ENCODE measurements at regions not wholly inside any gene's neighbourhood (a gene's known extent, or its start where the extent isn't known, plus 50 kb on each side); places are given as distances from the start of the nearest gene placed in this dataset.

- TF ChIP-seq ZNF274 (IDR thresholded peaks at IDR 0.05; ENCODE audit: insufficient read depth, insufficient read length) = no peak
- TF ChIP-seq SMAD5 (IDR thresholded peaks at IDR 0.05; ENCODE audit: low read depth) = no peak
- TF ChIP-seq RBBP5 (conservative IDR thresholded peaks at IDR 0.05) = no peak
- no peak for TF ChIP-seq ESRRA (IDR thresholded peaks at IDR 0.05; ENCODE audit: low read length)
- TF ChIP-seq NFYB (IDR thresholded peaks at IDR 0.05; ENCODE audit: insufficient read depth, low read depth, low read length) = no peak
- TF ChIP-seq GATAD2B (conservative IDR thresholded peaks at IDR 0.05; ENCODE audit: low read depth) = no peak
- TF ChIP-seq USF1 (IDR thresholded peaks at IDR 0.05; ENCODE audit: borderline replicate concordance, extremely low read length, insufficient read depth, low read depth, low read length) = no peak
- TF ChIP-seq IKZF1 (conservative IDR thresholded peaks at IDR 0.05) = no peak
- no peak for TF ChIP-seq ZSCAN29 (IDR thresholded peaks at IDR 0.05)
- no peak for TF ChIP-seq MAX (IDR thresholded peaks at IDR 0.05; ENCODE audit: low read depth, low read length)
- Histone ChIP-seq H2AFZ (ENCODE audit: control insufficient read depth, low read depth, low read length) (no peak overlapping the region), H3K9ac (ENCODE audit: control insufficient read depth, insufficient read depth, low read length) (no peak overlapping the region), H3K4me1 (ENCODE audit: control insufficient read depth, insufficient read depth, low read length) (no peaks in the 10 kb centered on the region), H3K79me2 (ENCODE audit: control insufficient read depth, insufficient read depth, low read length) (no peaks in the 10 kb centered on the region), H3K4me3 (no peak overlapping the region), H3K27me3 (replicated peaks in 1 of 2; ENCODE audit: control insufficient read depth in 2 of 2, insufficient read depth in 2 of 2, low read length in 1 of 2) (no peaks in the 10 kb centered on the region; a peak in 2 of 4 replicates), H3K4me2 (ENCODE audit: control insufficient read depth, insufficient read depth) (no peak overlapping the region), H4K20me1 (ENCODE audit: control insufficient read depth, insufficient read depth) (no peaks in the 10 kb centered on the region; the same call in 1 of the 2 replicates), H3K36me3 (ENCODE audit: control insufficient read depth in 2 of 2, insufficient read depth in 2 of 2, low read length in 1 of 2) (no peaks in the 10 kb centered on the region), H3K27ac (ENCODE audit: control insufficient read depth, insufficient read depth) (no peak overlapping the region), H3K9me3 (replicated peaks; ENCODE audit: control insufficient read depth, insufficient read depth, low read length) (no peaks in the 10 kb centered on the region)
- FAIRE-seq = no peak
- SMC1A ChIA-PET (ENCODE audit: uncharacterized antibody, unreplicated experiment) = no interaction called here
- CTCF ChIA-PET = no interaction called here
- intact Hi-C loops (cut with micrococcal nuclease; ENCODE audit: unreplicated experiment) = no loop called here
- no TSS peak for BruUV-seq (replicated peaks)
- ATAC-seq = no peak
- POLR2A ChIA-PET = no interaction called here
- no peak for DNase-seq (ENCODE audit: low read depth, low spot score)
- in situ Hi-C loops (cut with MboI) = no loop called here
- RAD21 ChIA-PET (ENCODE audit: unreplicated experiment) = no interaction called here
- 13% methylated on average over 6 of the region's 6 CpGs for WGBS (ENCODE audit: insufficient coverage, insufficient replicate concordance, low lambda C conversion rate, missing lambda C conversion rate)
Measured at GRCh38 chrX:69072486-69073006, 92.7 kb downstream of the PJA1 start.

Measured in GM12878 (cell line).